AG04449 (cell line): ENCODE measurements at regions not wholly inside any gene's neighbourhood (a gene's known extent, or its start where the extent isn't known, plus 50 kb on each side); places are given as distances from the start of the nearest gene placed in this dataset.

Source experiments
- CTCF ChIA-PET: fragments of 350-600 bp; formaldehyde crosslinking; extraction: SDS; loops from one replicate; lab custom pipeline; 2021; ENCODE audit warnings: antibody characterized with exemption; lab: Yijun Ruan, JAX
- POLR2A ChIA-PET: fragments of 400-600, 350-600 bp; formaldehyde crosslinking; extraction: SDS; loops from one replicate; lab custom pipeline; 2020; ENCODE audit warnings: antibody characterized with exemption, inconsistent platforms; lab: Yijun Ruan, JAX
- DNase-seq: peaks from one replicate; pipeline ENCODE4 v3.0.0-alpha.2; 2010; ENCODE audit warnings: low read depth, low spot score
- H3K4me3 ChIP-seq: 2 replicates; pipeline ENCODE4 v1.5.1; 2011; ENCODE audit warnings: low read depth, mild to moderate bottlenecking, control low read depth, low read length
- TF ChIP-seq, protein P1 (sequence below): IDR thresholded peaks from one replicate; pipeline ENCODE4 v1.5.1; 2011; ENCODE audit warnings: mild to moderate bottlenecking, moderate library complexity, low read length, control low read depth, inconsistent platforms; ENCODE audit not compliant: insufficient read depth; ENCODE audit errors: missing control alignments

GRCh38 chr1:104392552-104392951 is 642.9 kb downstream of the AMY1C start:
- ChIA-PET POLR2A (no interaction called here), CTCF (no interaction called here)
- DNase-seq, result no peak
- TF ChIP-seq, protein P1, sequence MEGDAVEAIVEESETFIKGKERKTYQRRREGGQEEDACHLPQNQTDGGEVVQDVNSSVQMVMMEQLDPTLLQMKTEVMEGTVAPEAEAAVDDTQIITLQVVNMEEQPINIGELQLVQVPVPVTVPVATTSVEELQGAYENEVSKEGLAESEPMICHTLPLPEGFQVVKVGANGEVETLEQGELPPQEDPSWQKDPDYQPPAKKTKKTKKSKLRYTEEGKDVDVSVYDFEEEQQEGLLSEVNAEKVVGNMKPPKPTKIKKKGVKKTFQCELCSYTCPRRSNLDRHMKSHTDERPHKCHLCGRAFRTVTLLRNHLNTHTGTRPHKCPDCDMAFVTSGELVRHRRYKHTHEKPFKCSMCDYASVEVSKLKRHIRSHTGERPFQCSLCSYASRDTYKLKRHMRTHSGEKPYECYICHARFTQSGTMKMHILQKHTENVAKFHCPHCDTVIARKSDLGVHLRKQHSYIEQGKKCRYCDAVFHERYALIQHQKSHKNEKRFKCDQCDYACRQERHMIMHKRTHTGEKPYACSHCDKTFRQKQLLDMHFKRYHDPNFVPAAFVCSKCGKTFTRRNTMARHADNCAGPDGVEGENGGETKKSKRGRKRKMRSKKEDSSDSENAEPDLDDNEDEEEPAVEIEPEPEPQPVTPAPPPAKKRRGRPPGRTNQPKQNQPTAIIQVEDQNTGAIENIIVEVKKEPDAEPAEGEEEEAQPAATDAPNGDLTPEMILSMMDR, result no peak
- no peak overlapping the region for H3K4me3 ChIP-seq

DNA sequence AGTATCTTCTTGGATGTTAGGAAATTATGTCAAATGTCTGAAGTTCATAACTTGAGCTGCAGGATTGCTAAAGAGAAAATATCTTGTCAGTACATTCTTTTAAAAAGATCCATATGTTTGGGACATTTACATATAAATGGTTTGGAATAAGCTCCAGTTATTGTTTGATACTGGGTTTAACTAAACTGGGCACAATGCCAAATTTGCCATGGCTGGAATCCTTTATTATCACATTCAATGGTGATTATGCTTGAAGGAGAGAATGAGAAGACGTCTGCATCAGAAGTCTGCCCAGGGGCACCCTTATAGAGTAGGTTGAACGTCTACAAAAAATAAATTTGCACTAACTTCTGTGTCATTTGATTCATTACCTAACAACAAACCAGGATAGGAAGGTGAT is 652.5 kb downstream of the AMY1C start:
- H3K4me3 ChIP-seq, result no peak overlapping the region
- no peak for DNase-seq
- ChIA-PET CTCF (no interaction called here), POLR2A (no interaction called here)
- TF ChIP-seq, protein P1, result no peak

- ChIA-PET CTCF (no interaction called here), POLR2A (no interaction called here)
- no peak overlapping the region for H3K4me3 ChIP-seq
- DNase-seq, result no peak
- TF ChIP-seq, protein P1, result no peak
These were observed 654.2 kb downstream of the AMY1C start for GRCh38 chr1:104403883-104404282.

DNA sequence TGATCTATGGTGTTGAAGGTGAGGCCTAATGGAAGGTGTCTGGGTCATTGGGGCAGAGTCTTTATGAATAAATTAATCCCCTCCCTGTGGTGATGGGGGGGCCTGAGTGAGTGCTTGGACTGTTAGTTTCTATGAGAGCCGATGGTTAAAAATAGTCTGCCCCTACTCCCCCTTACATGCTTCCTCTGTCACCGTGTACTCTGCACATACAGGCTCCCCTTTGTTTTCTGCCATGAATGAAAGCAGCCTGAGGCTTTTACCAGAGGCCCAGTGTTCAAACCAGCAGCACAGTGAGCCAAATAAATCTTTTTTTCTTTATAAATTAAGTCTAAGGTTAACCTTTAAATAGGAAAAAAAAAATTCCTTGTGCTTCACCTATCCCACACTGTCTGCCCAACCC is 657.0 kb downstream of the AMY1C start:
- CTCF ChIA-PET, result no interaction called here
- POLR2A ChIA-PET, result no interaction called here
- DNase-seq, result no peak

DNA sequence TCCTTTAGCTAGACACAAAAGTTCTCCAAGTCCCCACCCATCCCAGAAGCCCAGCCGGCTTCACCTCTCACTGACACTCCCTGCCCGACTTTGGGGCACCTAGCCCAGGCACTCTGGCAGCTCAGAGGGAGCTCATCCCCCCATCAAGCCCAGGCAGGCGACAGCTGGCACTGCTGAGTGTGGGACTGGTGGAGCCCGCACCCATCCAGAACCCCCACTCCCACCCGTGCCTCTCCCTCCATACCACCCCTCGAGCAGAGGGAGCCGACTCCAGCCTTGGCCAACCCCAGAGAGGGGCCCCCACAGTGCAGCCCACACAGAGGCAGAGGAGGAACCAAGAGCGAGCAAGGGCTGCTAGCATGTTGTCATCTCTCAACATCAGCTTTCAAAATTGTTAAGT is 658.6 kb downstream of the AMY1C start:
- CTCF ChIA-PET, result no interaction called here

More for the DNA sequence above, 657.0 kb downstream of the AMY1C start:
- H3K4me3 ChIP-seq, result no peak overlapping the region
- TF ChIP-seq, protein P1, result no peak

GRCh38 chr1:104435255-104435654 is 685.6 kb downstream of the AMY1C start:
- ChIA-PET POLR2A (no interaction called here), CTCF (no interaction called here)
- H3K4me3 ChIP-seq, result no peak overlapping the region
- no peak for DNase-seq
- TF ChIP-seq, protein P1, result no peak

More for the DNA sequence above, 658.6 kb downstream of the AMY1C start:
- H3K4me3 ChIP-seq, result no peak overlapping the region
- DNase-seq, result no peak
- TF ChIP-seq, protein P1, result no peak
- POLR2A ChIA-PET, result no interaction called here

DNA sequence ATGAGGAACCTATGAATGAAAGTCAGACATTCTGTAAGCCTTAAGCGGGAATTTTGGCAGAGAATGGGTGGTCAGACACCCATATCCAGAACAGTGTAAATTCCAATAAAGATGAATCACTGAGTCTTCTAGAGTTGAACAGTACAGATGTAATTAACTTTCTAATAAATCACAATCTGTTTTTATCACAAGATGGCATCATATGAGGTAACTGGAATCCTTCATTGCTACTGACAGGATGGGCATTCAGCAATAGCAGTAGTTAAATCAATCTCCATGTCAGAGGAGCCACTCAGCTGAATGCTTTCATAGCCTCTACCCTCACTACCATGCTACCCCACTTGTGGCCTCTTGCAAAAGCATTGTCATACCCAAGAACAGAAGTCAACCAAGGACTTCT is 690.3 kb downstream of the AMY1C start:
- ChIA-PET CTCF (no interaction called here), POLR2A (no interaction called here)
- no peak overlapping the region for H3K4me3 ChIP-seq
- TF ChIP-seq, protein P1, result no peak
- no peak for DNase-seq
